CD4-positive, alpha-beta T cell treated with Interleukin-2 at 100 ng/mL for 4 hours (primary cell): ENCODE measurements at regions not wholly inside any gene's neighbourhood (a gene's known extent, or its start where the extent isn't known, plus 50 kb on each side); places are given as distances from the start of the nearest gene placed in this dataset.

Experiments
- DNase-seq: peaks from one replicate; pipeline ENCODE4 v3.0.0-alpha.2; 2020; ENCODE audit warnings: low spot score

- DNase-seq = no peak
Measured at GRCh38 chr1:57866998-57867397, 443.1 kb upstream of the DAB1 start.

- DNase-seq = no peak
Measured at GRCh38 chr1:57860931-57861565, 437.2 kb upstream of the DAB1 start.

- no peak for DNase-seq
Measured at GRCh38 chr1:57860325-57860724, 436.5 kb upstream of the DAB1 start.

GRCh38 chr1:57858740-57859139, 434.9 kb upstream of the DAB1 start:
- no peak for DNase-seq

- no peak for DNase-seq
Measured at GRCh38 chr1:57857809-57858208, 433.9 kb upstream of the DAB1 start.

- DNase-seq = no peak
Measured at GRCh38 chr1:57854436-57854835, 430.6 kb upstream of the DAB1 start.

GRCh38 chr1:57850176-57850940, 426.5 kb upstream of the DAB1 start:
- no peak for DNase-seq

- no peak for DNase-seq
Measured at GRCh38 chr1:57848406-57848805, 424.5 kb upstream of the DAB1 start.

GRCh38 chr1:57845041-57845440, 421.2 kb upstream of the DAB1 start:
- DNase-seq = no peak

- DNase-seq = no peak
Measured at GRCh38 chr1:57844382-57844980, 420.6 kb upstream of the DAB1 start.

GRCh38 chr1:57843760-57844159, 419.9 kb upstream of the DAB1 start:
- no peak for DNase-seq

- DNase-seq = no peak
Measured at GRCh38 chr1:57839526-57839925, 415.7 kb upstream of the DAB1 start.

GRCh38 chr1:57839067-57839466, 415.2 kb upstream of the DAB1 start:
- DNase-seq = no peak

GRCh38 chr1:57835620-57836019, 411.8 kb upstream of the DAB1 start:
- DNase-seq = no peak

- DNase-seq = no peak
Measured at GRCh38 chr1:57833296-57833695, 409.4 kb upstream of the DAB1 start.

GRCh38 chr1:57832612-57833011, 408.8 kb upstream of the DAB1 start:
- DNase-seq = no peak

GRCh38 chr1:57831624-57832023, 407.8 kb upstream of the DAB1 start:
- DNase-seq = no peak

- DNase-seq = no peak
Measured at GRCh38 chr1:57826535-57826934, 402.7 kb upstream of the DAB1 start.

- DNase-seq = no peak
Measured at GRCh38 chr1:57824535-57824934, 400.7 kb upstream of the DAB1 start.

GRCh38 chr1:57820356-57821095, 396.7 kb upstream of the DAB1 start:
- no peak for DNase-seq

GRCh38 chr1:57819893-57820292, 396.0 kb upstream of the DAB1 start:
- DNase-seq = no peak

- no peak for DNase-seq
Measured at GRCh38 chr1:57803586-57803985, 379.7 kb upstream of the DAB1 start.

- DNase-seq = no peak
Measured at GRCh38 chr1:57800376-57800775, 376.5 kb upstream of the DAB1 start.
